GM12892 (cell line): ENCODE measurements at regions not wholly inside any gene's neighbourhood (a gene's known extent, or its start where the extent isn't known, plus 50 kb on each side); places are given as distances from the start of the nearest gene placed in this dataset.

ENCODE experiments used
- POLR2A ChIP-seq: IDR thresholded peaks from 2 replicates; pipeline ENCODE4 v1.6.1; 2011; ENCODE audit warnings: low read depth, low read length, control low read depth
- POLR2AphosphoS5 ChIP-seq: IDR thresholded peaks from 2 replicates; pipeline ENCODE4 v1.6.1; 2011; ENCODE audit warnings: low read depth, low read length, control low read depth
- TAF1 ChIP-seq: IDR thresholded peaks from 2 replicates; pipeline ENCODE4 v1.6.1; 2011; ENCODE audit warnings: low read depth, mild to moderate bottlenecking, control low read depth, low read length, borderline replicate concordance

DNA sequence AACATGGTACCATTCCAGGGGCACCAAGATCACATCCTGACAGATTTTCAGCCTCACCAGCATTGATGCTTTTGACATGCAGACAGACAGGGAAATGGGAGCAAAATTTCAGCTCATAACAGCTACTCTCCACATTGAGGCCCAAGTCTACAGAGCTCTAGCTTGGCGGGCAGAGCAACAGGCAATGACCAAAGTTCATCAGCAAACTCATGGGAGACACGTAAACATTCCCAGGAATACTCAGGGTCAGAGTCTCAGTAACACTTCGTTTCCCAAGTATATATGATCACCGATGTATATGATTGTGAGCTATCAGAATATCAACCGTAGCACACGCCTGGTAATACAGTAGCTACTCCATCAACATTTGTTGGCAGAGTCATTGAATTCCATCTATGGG, 59.2 kb upstream of the SLC24A5 start:
- TF ChIP-seq POLR2A (no peak), POLR2AphosphoS5 (no peak), TAF1 (no peak)
